Transverse colon (tissue), 4 donors: ENCODE measurements at regions not wholly inside any gene's neighbourhood (a gene's known extent, or its start where the extent isn't known, plus 50 kb on each side); places are given as distances from the start of the nearest gene placed in this dataset.

Experiments used
- POLR2A ChIP-seq: fragments of 450-650 bp; IDR thresholded peaks from one replicate; pipeline ENCODE4 v1.6.1; 2016; ENCODE audit warnings: antibody characterized with exemption, mild to moderate bottlenecking, moderate library complexity
- POLR2AphosphoS5 ChIP-seq, 3 donors: sonication (generic); formaldehyde crosslinking; IDR thresholded peaks; one replicate each; pipeline ENCODE4 v1.6.1; 2016; ENCODE audit warnings: antibody characterized with exemption in 3 of 3
- TF ChIP-seq, protein P1 (sequence below), 5 experiments: fragments of 200-600 bp in 3 of 5; fragments of 450-650 bp in 2 of 5; sonication (generic) in 3 of 5; IDR thresholded peaks; 1 replicate in 2 of 5; 2 replicates in 3 of 5; pipeline ENCODE4 v1.5.1; 2016 to 2017; ENCODE audit warnings: antibody characterized with exemption in 5 of 5, inconsistent platforms in 3 of 5, mild to moderate bottlenecking in 2 of 5, moderate library complexity in 1 of 5

GRCh38 chr1:230552880-230553279 lies 89.4 kb upstream of the COG2 start:
- TF ChIP-seq, protein P1, sequence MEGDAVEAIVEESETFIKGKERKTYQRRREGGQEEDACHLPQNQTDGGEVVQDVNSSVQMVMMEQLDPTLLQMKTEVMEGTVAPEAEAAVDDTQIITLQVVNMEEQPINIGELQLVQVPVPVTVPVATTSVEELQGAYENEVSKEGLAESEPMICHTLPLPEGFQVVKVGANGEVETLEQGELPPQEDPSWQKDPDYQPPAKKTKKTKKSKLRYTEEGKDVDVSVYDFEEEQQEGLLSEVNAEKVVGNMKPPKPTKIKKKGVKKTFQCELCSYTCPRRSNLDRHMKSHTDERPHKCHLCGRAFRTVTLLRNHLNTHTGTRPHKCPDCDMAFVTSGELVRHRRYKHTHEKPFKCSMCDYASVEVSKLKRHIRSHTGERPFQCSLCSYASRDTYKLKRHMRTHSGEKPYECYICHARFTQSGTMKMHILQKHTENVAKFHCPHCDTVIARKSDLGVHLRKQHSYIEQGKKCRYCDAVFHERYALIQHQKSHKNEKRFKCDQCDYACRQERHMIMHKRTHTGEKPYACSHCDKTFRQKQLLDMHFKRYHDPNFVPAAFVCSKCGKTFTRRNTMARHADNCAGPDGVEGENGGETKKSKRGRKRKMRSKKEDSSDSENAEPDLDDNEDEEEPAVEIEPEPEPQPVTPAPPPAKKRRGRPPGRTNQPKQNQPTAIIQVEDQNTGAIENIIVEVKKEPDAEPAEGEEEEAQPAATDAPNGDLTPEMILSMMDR (IDR thresholded peaks at IDR 0.05): no peak
- TF ChIP-seq POLR2A: no peak
- no peak for TF ChIP-seq POLR2AphosphoS5 (IDR thresholded peaks at IDR 0.05)
